CD4-positive, alpha-beta T cell treated with Interleukin-4 for 4 hours (primary cell): ENCODE measurements at regions not wholly inside any gene's neighbourhood (a gene's known extent, or its start where the extent isn't known, plus 50 kb on each side); places are given as distances from the start of the nearest gene placed in this dataset.

Experiments
- DNase-seq: peaks from one replicate; pipeline ENCODE4 v3.0.0-alpha.2; 2020

DNA sequence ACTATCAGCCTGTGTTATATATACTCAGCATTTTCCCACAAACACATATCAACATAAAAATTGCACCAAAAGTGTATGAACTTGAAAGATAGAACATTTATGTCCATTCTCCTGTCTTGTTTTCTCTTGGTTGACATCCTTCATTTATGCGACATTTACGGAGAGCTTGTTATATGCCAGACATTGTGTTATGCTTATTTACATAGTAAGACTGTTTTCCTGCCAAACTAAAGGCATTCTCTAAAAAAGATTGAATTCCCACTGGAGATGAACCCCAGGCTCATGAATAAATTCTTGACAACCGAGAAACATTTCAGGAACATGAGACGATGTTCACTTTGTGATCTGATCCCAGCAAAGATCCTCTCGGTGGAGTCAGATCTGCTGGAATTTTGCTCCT is 131.0 kb downstream of the RAP2A start:
- no peak for DNase-seq

DNA sequence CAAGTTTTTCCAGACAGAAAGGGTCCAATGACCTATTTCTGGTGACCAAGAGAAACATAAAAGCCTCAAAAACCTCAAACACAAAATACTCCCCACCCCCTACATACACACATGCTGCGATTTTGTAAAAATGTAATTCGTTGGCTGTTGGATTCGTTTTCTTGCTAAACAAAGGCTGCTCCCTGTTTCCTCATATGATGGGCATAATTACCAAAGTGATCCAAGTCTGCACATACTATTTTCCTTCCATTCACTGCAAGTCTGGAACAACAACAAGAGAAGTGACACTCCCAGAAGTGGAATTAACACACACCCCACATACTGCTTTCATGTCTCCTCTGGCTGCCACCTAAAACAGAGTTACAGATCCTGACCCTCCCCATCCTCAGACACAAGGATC is 131.9 kb downstream of the RAP2A start:
- no peak for DNase-seq

- no peak for DNase-seq
Observed at GRCh38 chr13:97566907-97567306, 132.9 kb downstream of the RAP2A start.

DNA sequence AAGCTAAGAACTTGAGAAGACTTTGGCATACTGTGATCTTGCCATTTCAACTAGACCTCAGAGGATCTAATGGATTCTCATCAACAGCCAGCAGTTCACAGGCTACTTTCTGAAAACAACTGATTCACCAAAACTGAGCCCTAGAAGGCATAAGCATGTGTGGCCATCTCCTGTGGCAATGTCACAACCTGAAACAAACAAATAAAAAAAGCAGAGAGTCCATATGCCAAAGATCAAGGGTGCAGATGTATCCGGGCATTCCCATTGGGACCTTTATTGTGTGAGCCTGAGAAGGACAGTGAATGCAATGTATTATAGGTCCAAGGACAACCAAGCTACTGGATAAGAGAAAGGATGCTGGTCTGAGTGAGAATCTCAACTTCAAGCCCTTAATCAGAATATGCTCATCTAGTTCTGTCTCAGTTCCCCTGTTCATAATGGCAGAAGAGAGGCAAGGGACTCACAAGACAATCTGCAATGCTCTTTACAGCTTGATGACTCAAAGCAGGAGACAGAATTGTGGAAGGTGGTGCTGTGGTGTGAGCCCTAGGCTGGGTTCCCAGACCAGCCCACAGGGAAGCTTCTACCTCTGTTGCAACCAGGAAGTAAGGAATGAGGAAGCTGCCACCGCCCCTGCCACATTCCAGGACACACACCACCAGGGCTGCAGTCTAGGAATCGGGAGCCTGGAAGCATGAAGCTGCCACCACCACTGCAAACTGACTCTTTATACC is 133.7 kb downstream of the RAP2A start:
- no peak for DNase-seq

DNA sequence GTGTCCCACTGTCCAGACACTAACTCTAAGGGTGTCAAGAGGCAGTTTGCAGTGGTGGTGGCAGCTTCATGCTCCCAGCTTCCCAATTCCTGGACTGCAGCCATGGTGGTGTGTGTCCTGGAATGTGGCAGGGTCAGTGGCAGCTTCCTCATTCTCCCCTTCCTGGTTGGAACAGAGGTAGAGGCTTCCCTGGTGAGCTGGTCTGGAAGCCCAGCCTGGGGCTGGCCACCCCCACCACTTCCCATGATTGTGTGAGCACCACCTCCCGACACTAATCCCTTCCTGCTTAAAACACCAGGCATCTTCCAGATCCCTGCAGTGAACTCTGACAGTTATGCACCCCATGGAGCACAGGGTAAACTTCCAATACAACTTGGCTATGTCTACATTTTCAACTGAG is 134.9 kb downstream of the RAP2A start:
- no peak for DNase-seq

- no peak for DNase-seq
Observed at GRCh38 chr13:97569841-97570240, 135.9 kb downstream of the RAP2A start.

DNA sequence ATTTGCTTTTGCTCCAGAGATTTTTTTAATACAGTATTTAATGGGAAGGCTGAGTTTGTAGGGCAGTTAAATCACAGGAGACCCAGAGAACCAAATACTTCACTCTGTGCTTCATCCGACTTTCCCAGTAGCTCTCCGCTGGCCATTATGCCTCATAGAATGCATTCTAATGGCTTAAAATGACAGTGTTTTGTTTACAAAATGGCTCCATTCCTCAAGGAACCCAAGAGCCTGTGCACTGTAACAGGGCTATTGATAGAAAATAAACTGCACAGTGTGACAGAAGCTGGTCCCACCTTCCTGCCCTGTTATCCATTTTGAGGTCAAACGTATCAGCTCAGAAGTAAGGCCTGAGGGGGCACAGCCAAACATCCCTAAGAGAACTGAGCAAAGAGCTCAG is 136.5 kb downstream of the RAP2A start:
- DNase-seq = no peak

DNA sequence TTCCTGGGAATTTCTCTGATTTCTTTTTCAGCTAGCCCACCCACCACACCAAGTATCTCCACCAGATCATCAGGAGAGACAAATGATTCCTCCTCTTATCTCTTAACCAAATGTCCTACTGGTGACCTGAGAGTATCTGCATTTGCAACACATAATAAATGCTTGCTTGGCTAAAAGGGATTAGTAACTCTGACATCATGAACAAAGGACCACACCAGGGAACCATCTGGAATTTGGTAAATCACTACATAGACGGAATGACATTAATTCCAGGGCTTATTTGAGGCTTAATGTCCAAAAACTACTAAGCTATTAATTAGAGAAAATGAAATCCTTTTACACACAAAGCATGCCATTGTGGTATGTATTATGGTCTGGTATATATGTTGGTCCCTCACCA is 139.0 kb downstream of the RAP2A start:
- DNase-seq = no peak

GRCh38 chr13:97574926-97575325 is 141.0 kb downstream of the RAP2A start:
- no peak for DNase-seq

DNA sequence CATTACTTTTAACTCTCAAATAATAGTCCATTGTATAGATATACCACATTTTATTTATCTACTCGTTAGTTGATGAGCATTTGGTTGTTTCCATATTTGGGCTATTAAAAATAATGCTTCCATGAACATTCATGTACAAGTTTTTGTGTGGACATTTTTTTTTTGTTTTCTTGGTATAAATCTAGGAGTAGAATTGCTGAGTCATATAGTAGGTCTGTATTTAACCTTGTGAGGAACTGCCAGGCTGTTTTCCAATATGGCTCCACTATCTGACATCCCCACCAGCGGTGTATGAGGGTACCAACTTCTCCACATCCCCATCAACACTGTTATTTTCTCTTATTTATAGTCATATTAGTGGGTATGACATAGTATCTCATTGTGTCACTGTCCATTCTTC is 143.1 kb downstream of the RAP2A start:
- DNase-seq = no peak

DNA sequence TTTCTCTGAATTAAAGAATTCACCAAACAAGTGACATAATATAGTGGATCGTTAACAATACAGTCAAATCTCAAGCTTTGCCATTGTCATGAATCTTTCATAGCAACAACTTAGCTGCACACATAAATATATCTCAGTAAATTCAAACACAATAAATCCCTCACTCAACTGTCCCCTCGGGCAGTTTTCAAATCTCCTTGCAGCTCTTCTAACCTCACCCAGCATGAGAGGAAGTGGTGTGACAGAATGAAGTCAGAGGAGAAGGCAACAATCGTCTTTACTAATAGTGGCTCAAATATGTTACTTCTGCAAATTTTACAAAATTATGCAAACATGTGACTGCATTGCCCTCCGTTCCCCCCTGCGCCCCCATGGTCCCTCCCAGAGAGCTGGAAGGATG is 148.2 kb downstream of the RAP2A start:
- no peak for DNase-seq

GRCh38 chr13:97583907-97584497 is 150.0 kb downstream of the RAP2A start:
- DNase-seq = no peak

DNA sequence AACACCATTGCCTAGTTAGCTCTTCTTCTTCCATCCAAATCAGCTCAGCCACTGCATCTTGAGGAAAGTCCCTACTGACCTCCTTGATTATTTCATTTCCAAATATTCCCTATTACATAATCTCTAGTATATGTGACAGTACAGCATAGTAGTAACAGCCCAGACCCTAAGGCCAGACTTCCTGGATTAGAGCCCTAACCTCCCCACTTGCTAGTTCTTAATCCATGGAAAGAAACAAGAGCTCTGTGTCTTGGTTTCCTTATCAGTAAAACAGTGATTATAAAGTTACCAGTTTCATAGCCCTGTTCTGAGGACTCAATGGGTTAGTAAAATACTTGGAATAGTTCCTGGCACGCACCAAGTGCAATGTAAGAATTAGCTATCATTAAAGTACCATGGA is 153.0 kb downstream of the RAP2A start:
- no peak for DNase-seq

DNA sequence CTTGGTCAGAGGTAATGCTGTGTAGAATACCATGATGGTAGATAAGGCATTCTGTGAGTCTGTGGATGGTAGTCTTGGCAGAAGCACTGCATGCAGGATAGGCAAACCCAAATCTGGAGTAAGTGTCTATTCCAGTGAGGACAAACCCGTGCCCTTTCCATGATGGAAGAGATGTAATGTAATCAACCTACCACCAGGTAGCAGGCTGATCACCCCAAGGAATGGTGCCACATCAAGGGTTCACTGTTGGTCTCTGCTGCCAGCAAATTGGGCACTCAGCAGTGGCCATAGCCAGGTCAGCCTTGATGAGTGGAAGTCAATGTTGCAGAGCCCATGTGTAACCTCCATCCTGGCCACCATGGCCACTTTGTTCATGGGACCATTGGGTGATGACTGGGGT is 155.0 kb downstream of the RAP2A start:
- DNase-seq = no peak

GRCh38 chr13:97600458-97601075 is 166.6 kb downstream of the RAP2A start:
- no peak for DNase-seq

GRCh38 chr13:97615266-97615665 is 181.3 kb downstream of the RAP2A start:
- no peak for DNase-seq

DNA sequence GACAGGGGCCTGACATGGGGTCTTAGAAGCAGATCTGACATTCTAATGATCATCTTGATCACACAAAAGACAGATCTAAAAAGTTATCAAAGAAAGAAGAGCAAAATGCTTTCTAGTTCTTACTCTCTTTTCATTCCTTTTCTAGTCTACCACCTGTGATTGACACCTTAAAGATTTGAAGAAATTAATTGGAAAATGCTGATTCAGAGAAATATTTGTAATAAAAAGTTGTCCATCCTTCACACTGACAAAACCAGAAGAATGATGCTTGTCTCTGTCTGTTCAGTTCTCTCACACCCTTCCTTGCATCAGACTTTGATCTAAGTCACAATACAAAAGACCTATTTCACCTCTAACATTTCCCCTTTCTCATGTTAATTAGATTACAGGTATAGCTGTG is 182.4 kb downstream of the RAP2A start:
- no peak for DNase-seq

GRCh38 chr13:97621025-97621424 is 187.1 kb downstream of the RAP2A start:
- no peak for DNase-seq

DNA sequence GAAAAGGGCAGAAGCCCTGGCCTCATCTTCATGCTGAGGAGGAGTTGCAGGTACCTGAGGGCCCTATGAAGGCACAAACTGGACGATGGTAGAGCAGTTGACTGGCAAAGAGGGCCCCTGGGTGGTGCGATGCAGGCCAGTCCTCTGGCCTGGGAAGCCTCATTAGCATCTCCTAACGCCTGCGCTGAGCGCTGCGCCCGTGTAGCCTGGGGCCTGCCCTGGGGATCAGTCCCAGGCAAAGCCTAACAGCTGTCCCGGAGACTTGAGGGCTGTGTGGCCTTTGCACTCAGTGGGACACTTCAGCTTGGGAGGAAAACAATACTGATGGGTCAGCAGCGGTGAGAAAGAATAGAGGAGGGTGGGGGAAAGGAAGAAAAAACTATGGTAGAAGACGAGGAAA is 187.7 kb downstream of the RAP2A start:
- no peak for DNase-seq

DNA sequence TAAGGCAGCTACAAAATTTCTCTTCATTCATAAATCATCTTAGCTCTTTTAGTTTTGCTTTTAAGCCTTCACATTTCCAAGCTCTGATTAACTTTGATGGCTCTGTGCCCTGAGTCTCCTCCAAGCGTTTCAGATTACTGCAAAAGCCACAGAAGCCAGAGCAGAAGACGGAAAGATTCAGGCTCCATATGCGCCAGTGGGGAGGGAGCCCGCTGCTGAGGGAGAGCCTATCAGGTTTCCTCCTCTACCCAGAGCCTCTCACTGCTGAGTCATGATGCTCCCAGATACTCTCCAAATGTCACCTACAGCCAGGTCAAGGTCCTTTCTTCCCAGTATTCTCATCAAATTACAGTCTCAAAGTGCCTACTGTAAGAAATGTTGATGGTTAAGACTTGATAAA is 193.6 kb downstream of the RAP2A start:
- DNase-seq = no peak

GRCh38 chr13:97629601-97630272 is 195.8 kb downstream of the RAP2A start:
- DNase-seq = no peak

DNA sequence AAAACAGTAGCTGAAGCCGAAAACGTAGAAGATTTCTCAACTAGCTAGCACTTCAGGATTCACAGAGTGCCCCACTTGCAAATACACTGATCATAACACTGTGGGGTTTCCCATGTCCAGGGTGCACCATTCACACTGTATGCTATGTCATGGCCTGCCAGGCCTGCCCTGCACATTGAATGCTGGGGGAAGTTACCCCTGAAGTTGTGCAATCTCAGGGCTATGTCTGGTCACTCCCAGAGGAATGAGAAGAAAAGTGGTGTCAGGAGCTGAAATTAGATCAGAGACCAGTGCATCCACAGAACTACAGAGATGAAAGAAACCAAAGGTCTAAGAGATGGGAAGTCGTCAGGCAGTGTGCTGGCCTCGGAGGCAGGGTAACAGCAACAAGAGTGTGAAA is 196.8 kb downstream of the RAP2A start:
- DNase-seq = no peak

GRCh38 chr13:97631158-97631557 is 197.2 kb downstream of the RAP2A start:
- no peak for DNase-seq

- DNase-seq = no peak
Observed at GRCh38 chr13:97639236-97639635, 205.3 kb downstream of the RAP2A start.
